ENCODE measurements at regions not wholly inside any gene's neighbourhood (a gene's known extent, or its start where the extent isn't known, plus 50 kb on each side); places are given as distances from the start of the nearest gene placed in this dataset.
"Not testable (repeated sequence)": the region's sequence is repeated elsewhere in the genome, so short reads cannot be mapped to it uniquely, and the experiment has no call there.

DNA sequence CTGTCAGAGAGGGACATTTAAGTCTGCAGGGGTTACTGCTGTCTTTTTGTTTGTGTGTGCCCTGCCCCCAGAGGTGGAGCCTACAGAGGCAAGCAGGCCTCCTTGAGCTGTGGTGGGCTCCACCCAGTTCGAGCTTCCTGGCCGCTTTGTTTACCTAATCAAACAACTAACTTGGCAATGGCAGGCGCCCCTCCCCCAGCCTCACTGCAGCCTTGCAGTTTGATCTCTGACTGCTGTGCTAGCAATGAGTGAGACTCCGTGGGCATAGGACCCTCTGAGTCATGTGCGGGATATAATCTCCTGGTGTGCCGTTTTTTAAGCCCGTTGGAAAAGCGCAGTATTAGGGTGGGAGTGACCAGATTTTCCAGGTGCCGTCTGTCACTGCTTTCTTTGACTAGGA, 216.8 kb upstream of the CDKN2B start:
- not testable (repeated sequence) for DNase-seq

DNA sequence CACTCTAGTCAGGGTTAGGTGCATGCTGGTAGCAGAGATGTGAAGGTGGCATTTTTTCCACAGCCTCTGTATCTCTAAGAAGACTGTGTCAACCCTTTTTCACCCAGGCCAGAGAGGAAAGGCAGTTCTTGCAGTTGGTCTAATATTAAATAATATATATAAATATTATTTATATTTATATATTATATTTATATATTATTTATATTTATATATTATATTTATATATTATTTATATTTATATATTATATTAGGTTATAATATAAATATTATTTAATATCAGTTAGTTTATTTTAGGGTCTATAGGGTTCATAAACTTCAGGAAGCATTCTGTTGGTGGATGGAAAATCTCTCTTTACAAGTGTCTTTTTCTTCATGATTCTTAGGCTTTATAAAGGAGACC, 218.6 kb upstream of the DMRTA1 start:
- DNase-seq: no peak

DNA sequence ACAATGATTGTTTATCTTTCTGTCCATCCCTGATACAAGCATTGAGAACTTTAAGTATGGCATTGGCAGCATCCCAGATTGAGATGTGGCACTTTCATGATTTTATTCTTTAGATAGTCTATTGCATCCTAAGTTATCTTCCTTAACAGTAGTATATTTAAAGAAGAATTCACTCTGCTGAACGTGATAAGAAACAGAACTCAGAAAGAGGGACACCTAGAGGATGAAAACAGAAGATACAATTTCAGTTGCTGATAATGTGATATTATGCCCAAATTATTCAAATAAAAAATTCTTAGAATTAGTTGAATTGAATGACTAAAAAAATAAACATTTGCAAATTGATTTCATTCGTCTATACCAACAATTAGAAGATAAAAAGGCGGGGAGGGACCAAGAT, 218.1 kb upstream of the DMRTA1 start:
- no peak for DNase-seq

DNA sequence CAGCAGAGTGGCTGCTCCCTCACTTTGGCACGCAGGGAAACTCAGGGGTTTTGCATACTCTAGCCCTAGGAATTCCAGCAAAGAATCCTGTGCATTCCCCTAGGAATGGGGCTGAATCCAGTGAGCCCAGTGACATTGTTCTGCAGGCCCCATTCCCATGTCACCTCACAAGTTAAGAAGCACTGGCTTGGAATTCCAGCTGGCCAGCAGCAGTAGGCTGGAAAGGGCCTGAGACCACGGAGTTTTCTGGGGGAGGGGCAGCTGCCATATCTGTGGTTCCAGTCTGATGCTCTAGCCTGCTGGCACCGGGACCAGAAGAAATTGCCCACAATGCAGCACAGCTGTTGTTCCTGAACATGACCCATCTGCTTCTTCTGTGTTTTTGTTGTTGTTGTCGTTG, 217.6 kb upstream of the DMRTA1 start:
- DNase-seq: no peak

DNA sequence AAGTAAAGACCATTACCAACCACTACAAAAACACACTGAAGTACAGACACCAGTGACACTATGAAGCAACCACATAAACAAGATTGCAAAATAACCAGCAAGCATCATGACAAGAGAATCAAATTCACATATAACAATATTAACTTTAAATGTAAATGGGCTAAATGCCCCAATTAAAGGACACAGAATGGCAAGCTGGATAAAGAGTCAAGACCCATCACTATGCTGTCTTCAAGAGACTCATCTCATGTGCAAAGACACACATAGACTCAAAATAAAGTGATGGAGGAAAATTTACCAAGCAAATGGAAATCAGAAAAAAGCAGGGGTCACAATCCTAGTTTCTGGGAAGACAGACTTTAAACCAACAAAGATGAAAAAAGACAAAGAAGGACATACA, 215.3 kb upstream of the DMRTA1 start:
- not testable (repeated sequence) for DNase-seq

DNA sequence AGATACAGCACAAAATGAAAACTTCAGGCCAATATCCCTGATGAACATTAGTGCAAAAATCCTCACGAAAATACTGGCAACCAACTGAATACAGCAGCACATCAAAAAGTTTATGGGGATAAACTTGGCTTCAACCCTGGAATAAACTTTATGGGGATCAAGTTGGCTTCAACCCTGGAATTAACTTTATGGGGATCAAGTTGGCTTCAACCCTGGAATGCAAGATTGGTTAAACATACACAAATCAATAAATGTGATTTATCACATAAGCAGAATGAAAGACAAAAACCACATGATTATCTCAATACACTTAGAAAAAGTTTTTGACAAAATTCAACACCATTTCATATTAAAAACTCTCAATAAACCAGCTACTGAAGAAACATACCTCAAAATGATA, 213.7 kb upstream of the DMRTA1 start:
- no peak for DNase-seq

DNA sequence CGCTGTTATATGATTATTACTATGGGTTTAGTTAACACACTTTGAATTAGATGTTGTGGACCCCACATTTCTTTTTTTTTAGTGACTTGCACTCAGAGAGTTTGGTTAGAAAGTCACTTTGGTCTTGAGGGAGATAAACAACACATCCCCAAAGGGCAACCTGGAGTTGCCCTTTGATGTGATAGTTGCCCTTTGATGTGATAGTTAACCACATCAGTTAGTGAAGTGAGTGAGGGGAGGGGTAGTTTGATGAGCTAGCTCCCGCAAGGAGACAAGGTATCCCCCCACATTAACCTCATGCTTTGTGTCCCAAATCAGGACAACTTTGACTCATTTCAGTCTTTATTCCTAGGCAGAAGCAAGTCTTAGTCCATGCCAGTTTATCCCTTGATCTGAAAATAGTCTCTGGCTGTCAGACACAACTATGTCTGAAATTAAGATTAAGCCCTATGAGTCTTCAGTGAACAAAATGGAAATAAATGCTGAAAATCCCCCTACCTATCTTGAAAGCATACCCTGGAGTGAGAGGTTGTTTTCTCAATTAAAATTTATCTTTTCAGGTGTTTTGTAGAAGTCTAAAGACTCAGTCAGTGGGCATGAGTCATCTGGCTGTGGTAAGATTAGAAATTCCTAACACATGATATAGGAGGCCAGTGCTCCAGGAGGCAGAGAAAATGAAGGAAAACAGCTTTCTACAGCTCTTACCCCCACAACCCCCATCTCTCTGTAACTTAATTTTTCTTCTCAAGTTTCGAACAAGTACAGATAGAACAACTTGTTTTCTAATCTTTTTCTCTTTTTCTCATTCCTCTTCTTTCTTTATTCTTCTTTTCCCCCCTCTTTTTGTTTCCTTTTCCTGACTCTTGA, 208.9 kb upstream of the DMRTA1 start:
- DNase-seq: no peak

DNA sequence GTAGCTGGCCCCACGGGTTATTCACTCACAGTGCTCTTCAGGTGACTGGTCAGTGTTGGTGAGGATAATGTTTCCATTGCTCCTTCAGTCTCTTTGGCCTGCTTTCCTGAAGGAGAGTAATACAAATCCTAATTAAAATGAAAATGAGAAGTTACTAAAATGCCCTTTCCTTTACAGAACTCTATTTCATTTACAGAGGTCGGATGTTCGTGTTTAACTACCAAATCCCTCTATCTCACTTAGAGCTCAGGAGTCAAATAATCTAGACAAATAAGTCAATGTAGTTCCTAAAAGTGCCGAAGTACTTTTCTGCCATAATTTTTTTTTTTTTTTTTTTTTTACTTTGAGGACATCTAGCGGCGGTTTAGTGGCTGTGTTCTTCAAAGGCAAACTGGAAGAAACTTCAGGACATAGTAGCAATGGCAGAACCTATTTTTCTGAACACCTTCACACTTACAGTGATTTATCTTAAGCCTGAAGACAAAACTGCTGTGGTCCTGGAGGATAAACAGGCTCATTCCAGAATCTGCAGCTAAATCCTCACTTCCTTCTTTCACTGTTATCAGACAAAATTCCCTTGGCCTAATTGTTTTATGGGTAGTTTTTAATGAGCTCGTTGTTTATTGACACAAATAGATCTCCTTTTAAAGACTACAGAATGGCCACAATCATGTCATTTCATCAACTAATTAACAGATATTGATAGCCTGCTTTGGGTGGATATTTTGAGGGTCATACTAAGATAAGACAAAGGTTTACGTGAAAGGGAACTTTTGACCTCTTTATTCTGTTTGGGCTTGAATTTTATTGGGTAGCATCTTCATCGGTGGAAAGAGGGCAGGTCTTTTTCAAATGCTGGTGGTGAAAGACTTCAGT, 207.6 kb upstream of the DMRTA1 start:
- DNase-seq: no peak

DNA sequence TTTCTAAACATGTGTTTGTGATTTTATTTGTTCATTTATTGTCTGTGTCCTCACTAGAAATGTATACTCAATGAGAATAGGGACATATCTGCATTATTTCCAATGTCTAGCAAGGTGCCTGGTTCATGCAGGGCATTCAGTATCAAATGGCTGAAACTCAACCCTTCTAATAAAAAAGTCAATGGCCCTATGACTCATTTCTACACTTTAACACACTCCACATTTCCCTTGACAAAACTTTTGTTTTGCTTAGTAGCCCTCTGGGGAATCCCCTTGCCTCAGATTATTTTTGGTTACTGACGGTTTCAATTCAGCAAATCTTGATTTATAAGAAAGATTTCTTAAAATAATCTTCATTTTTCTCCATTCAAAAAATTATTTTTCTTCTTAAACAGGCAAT, 206.0 kb upstream of the DMRTA1 start:
- no peak for DNase-seq

DNA sequence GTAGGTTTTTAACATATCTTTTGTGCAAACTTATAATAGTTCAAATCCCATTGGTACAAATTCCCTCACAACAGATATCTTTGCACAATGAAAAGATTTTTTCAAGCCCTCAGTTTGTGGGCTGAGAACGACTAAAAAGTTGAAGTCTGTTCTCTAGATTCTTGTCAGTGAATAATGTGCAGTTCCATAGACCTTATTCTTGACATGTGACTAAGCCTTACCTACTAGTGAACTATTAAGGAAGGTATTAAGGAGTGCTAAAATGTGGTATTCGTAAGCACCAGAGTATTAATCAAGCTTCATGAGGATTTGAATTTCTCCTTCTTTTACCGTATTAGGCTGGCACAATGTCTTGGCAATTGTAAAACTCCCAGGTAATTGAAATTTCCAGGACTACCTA, 205.6 kb upstream of the DMRTA1 start:
- no peak for DNase-seq

DNA sequence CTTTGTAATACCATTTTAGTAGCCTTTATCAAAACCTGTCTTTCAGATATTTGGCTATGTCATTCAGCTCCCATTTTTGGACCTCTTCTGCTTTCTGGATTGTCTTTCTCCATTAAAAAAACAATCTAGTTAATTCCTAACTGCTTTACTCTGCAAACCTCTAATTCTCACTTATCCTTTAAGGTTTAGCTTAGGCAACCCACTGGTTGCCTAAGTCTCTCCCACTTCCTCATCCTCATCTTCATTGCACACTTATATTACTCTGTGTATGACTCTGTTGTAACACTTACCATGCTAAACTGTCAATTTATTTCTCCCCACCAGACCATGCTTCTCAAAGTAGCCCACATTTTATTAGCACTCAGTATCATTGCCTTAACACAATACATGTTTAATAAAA, 205.0 kb upstream of the DMRTA1 start:
- DNase-seq: no peak

DNA sequence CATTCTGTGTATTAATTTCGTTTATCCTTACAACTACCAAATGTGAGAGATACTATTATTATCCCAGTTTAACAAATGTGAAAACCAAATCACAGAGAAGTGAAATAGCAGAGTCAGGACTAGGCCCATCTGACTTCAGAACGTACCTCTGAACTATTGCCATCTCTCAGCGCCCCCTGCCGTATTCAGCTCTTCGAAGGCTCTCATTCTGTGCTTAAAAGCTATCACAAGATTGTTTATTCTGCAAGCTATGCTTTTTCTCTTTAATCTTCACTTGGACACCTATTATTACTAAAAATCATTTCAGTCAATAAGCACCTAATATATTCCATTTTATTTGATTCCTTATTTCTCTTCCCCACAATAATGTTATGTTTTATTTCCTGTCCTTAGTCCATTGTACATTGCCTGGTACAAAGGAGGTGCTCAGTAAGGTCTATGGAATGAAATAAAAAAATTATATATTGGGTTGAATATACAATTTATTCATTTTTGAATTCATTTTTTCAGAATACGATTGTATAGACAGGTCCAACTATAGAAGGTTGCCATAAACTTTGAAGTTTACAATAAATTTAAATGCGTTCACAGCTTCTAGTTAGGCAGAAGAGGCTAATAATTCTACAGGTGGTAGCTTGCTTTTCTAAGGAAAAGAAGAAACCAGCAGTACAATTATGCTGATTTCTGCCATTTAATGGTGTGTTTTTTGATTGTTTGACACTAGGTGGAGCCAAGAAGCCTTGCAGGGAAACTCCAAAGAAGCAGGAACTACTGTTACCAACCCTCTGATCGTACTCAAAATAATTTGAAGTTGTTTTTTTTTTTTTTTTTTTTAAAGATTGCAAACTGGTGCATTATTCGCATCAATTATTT, 202.2 kb upstream of the DMRTA1 start:
- peak; percentile 33 to 47 for DNase-seq

DNA sequence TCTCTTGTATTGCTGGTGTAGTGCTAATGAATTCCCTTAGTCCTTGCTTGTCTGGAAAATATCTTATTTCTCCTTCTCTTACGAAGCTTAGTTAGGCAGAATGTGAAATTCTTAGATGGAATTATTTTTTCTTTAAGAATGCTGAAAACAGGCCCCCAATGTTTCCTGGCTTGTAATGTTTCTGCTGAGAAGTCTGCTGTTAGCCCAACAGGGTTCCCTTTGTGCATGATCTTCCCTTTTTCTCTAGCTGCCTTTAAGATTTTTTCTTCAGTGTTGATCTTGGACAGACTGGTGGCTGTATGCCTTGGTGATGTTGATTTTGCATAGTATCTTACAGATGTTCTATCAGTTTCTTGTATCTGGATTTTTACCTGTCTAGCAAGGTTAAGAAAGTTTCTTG, 191.3 kb upstream of the DMRTA1 start:
- no peak for DNase-seq

DNA sequence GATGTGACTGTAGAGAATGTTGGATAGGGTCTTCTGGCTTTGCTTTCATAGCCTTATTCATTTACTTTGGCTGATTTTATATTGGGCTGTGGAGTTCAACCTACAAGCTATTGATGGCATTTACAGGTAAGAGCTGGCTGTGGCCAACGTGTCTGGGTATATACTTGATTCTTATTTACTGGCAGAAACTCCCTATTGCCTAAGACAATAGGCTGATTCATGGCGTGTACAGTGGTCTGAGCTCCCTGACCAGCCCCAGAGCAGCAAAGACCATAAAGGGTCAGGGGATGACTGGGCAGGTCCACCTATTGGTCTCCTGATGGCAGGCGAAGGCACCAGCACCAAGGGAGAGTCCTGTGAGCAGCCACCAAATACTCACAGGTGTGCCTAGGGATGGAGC, 190.2 kb upstream of the DMRTA1 start:
- no peak for DNase-seq

DNA sequence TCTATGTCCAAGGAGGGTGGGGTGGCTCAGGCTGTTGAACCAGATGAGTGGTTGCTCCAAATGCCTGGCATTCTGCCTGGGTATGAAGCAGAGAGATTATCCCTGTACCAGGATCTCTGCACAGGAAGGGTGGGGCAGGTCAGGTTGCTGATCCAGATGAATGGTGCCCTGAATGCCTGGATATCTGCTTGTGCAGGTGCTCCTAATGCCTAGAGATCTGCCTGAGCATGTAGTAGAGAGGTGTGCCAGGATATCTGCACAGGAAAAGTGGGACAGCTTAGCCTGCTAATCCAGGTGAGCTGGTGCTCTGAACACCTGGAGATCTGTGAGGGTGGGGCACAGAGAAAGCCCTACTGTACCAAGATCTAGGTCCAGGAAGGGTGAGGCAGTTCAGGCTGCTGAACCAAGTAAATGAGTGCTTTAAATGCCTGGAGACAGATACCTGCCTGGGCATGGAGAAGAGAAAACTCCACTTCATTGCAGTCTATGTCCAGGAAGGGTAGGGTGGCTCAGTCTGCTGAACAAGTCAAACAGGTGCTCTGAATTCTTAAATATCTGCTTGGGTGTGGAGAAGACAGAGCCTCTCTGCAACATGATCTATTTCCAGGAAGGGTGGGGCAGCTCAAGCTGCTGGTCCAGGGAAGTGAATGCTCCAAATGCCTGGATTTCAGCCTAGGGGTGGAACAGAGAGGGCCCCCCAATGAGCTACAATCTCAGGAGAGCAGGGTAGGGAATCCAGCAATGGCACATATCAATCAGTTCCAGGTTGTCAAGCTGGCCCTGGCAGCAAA, 189.4 kb upstream of the DMRTA1 start:
- DNase-seq: no peak

DNA sequence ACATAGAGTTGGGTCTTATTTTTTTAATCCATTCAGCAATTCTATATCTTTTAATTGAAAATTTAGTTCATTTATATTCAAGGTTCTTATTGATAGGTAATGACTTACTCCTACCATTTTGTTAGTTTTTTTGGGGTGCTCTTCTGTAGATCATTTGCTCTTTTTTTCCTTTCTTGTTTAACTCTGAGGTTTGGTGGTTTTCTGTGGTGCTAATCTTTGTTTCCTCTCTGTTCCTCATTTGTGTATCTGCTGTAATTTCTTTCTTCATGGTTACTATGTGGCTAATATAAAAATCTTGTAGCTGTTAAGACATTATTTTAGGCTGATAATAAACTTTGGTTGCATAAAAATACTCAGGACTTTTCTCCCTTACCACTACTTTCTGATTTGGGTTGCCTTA, 181.6 kb upstream of the DMRTA1 start:
- no peak for DNase-seq

DNA sequence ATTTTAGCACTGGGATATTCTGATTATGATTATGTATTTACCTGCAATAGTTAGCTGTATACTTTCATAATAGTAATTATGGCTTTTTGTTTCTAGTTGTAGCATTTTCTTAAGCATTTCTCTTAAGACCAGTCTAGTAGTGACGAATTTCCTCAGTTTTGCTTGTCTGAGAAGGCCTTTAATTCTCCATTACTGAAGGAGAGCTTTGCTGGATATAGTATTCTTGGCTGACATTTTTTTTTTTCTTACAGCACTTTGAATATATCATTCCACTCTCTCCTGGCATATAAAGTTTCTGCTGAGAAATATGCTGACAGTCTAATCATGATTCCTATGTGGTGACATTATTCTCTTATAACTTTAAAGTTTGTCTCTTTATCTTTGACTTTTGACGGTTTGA, 181.1 kb upstream of the DMRTA1 start:
- DNase-seq: no peak

DNA sequence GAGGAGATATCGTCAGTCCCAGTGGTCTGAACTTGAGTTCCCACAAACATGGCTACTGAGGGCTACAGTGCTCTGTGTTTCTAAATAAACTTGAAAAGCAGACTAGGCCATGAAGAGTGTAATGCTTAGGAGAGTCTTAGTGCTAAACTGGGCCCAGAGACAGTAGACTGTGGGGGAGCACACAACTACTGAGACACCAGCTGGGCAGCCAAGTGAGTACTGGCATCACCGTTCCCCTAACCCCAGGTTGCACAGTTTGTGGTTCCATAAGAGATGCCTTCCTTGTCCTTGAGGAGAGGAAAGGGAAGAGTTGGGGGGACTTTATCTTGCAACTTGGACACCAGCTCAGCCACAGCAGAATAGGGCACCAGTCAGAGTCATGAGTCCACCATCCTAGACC, 172.1 kb upstream of the DMRTA1 start:
- DNase-seq: no peak

DNA sequence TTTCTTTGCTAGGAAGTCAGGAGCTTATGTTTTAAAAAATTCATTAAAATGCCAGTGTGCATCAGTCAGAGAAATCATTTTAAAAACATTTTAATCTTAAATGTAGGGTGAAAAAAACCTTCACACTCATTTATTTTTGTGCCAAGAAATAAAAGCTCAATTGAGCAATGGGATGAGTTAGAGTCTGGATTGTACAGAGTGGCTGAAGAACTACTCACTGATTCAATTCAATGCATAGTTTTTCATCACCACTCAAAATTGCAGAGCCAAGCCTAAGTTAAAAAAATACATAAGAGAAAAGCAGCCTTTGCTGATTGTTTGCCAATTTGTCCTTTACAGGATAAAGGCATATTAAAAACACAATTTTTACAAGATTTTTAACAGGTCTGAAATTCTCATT, 168.2 kb upstream of the DMRTA1 start:
- DNase-seq: no peak

DNA sequence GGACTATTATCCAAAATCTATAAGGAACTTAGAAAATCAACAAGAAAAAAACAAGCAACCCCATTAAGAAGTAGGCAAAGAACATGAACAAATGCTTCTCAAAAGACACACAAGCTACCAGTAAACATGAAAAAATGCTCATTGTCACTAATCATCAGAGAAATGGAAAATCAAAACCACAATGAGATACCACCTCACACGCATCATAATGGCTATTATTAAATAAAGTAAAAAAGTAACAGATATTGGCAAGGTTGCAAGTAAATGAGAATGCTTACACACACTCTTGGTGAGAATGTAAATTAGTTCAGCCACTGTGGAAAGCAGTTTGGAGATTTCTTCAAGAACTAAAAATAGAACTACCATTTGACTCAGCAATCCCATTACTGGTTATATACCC, 167.0 kb upstream of the DMRTA1 start:
- DNase-seq: no peak

DNA sequence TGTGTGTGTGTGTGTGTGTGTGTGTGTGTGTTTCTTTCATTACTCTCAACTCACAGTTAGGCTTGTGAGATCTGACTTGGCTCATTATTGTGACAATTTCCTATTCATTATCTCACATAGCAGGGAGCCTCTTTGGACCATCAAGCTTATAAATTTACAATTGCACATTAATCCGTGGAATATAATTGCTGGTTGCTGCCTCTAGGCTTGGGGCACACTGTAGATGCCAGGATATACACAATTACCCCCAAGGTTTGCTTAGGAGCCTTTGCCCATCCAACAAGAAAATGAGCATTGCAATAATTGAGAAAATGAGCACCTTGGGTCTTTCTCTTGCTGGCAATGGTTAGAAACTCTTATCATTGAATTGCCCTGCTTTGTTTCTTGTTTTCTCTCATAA, 161.6 kb upstream of the DMRTA1 start:
- no peak for DNase-seq

DNA sequence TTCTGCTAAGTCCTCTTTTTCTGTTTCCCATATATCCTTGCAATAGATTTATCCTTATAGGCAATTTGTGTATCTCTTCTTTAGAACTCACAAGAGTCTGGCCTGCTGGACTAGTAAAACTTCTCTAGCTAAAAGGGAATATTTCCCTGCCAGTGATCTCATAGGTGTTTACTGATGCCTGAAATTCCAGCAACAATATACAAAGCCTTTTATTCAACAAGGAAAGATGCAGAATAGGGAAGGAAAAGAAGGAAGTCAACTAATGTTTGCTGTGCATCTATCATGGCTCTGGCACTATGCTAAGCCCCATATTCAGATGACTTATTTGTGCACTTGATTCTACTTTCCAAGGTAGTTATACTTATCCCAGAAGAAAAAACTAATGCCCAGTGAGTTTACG, 160.0 kb upstream of the DMRTA1 start:
- DNase-seq: no peak

All from activated CD4-positive, alpha-beta T cell treated with anti-CD3 and anti-CD28 coated beads, Interleukin-2, amount 50 U/mL, for 48 hours (primary cell).